ENCODE measurements at regions not wholly inside any gene's neighbourhood (a gene's known extent, or its start where the extent isn't known, plus 50 kb on each side); places are given as distances from the start of the nearest gene placed in this dataset.

- Histone ChIP-seq H3K27ac (ENCODE audit: insufficient read depth, low read depth, low read length) (no peak overlapping the region), H4K20me1 (replicated peaks; ENCODE audit: control insufficient read depth, extremely low read depth, insufficient read depth, low read length) (no peaks in the 10 kb centered on the region), H3K36me3 (ENCODE audit: control insufficient read depth in 2 of 2, extremely low read depth in 1 of 2, insufficient read depth in 2 of 2, low read length in 2 of 2) (no peaks in the 10 kb centered on the region), H3K9ac (replicated peaks; ENCODE audit: extremely low read depth, insufficient read depth, low read length) (no peak overlapping the region), H3K79me2 (ENCODE audit: control insufficient read depth, insufficient read depth, low read length) (no peaks in the 10 kb centered on the region), H3K9me3 (replicated peaks; ENCODE audit: control insufficient read depth, insufficient read depth, low read length) (no peaks in the 10 kb centered on the region), H3K27me3 (ENCODE audit: control insufficient read depth in 2 of 2, insufficient read depth in 2 of 2, low read length in 2 of 2) (no peaks in the 10 kb centered on the region), H2AFZ (ENCODE audit: low read depth, low read length) (no peak overlapping the region), H3K4me2 (ENCODE audit: insufficient read depth, low read length) (no peak overlapping the region), H3K9me1 (replicated peaks; ENCODE audit: control insufficient read depth, extremely low read depth, insufficient read depth, low read length) (no peaks in the 10 kb centered on the region), H3K4me3 (replicated peaks in 1 of 3; ENCODE audit: insufficient read depth in 1 of 3, low read depth in 1 of 3, low read length in 3 of 3) (no peak overlapping the region), H3K4me1 (ENCODE audit: control insufficient read depth, extremely low read depth, insufficient read depth, low read length) (no peaks in the 10 kb centered on the region)
- CTCF ChIA-PET: no interaction called here
- intact Hi-C loops (cut with micrococcal nuclease) (no loop called here), dilution Hi-C loops (cut with MboI; ENCODE audit: extremely low pct_ligation_motif_present, low sequenced_read_pairs) (no loop called here)
- POLR2A ChIA-PET: no interaction called here
- TF ChIP-seq JUN (IDR thresholded peaks at IDR 0.05; ENCODE audit: borderline replicate concordance, insufficient read depth, insufficient read length, low read depth): no peak
- no peak for TF ChIP-seq MYC (IDR thresholded peaks at IDR 0.05; ENCODE audit: low read depth, low read length)
- TF ChIP-seq POLR2A (IDR thresholded peaks at IDR 0.05; ENCODE audit: low read depth, low read length): no peak
- TF ChIP-seq EZH2 (IDR thresholded peaks at IDR 0.05; ENCODE audit: borderline replicate concordance, low read depth, low read length, severe bottlenecking): no peak
- TF ChIP-seq GATA2 (IDR thresholded peaks at IDR 0.05; ENCODE audit: insufficient read depth, insufficient read length, low read depth, low read length): no peak
- TF ChIP-seq FOS (IDR thresholded peaks at IDR 0.05; ENCODE audit: borderline replicate concordance, insufficient read depth, low read length): no peak
- no peak for TF ChIP-seq CTCF (IDR thresholded peaks at IDR 0.05; ENCODE audit: extremely low read depth in 1 of 2, insufficient read depth in 1 of 2, low read depth in 1 of 2, low read length in 2 of 2)
- TF ChIP-seq POLR2AphosphoS5 (IDR thresholded peaks at IDR 0.05; ENCODE audit: insufficient read depth, low read depth, low read length): no peak
- no peak for TF ChIP-seq MAX (IDR thresholded peaks at IDR 0.05; ENCODE audit: insufficient read depth, insufficient read length)
- FAIRE-seq: no peak
- no peak for DNase-seq (ENCODE audit: low read depth, low spot score)
- BruUV-seq (replicated peaks): no TSS peak
Observed at GRCh38 chr2:128635361-128635900, 316.8 kb upstream of the HS6ST1 start.
